ENCODE measurements at regions not wholly inside any gene's neighbourhood (a gene's known extent, or its start where the extent isn't known, plus 50 kb on each side); places are given as distances from the start of the nearest gene placed in this dataset.
"Not testable (repeated sequence)": the region's sequence is repeated elsewhere in the genome, so short reads cannot be mapped to it uniquely, and the experiment has no call there.

GRCh38 chr2:22454826-22455485 lies 930.0 kb upstream of the KLHL29 start:
- Histone ChIP-seq H3K27me3 (ENCODE audit: control insufficient read depth, low read length) (no peaks in the 10 kb centered on the region), H3K36me3 (ENCODE audit: control insufficient read depth, low read length) (no peaks in the 10 kb centered on the region), H3K4me3 (ENCODE audit: low read length) (no peak overlapping the region), H3K9me2 (replicated peaks; ENCODE audit: control insufficient read depth, low read length) (no peaks in the 10 kb centered on the region), H3K79me2 (ENCODE audit: control insufficient read depth, low read length) (no peaks in the 10 kb centered on the region), H3K4me1 (ENCODE audit: control insufficient read depth, low read length) (no peaks in the 10 kb centered on the region), H3K9me3 (ENCODE audit: control insufficient read depth, insufficient read depth, low read length) (no peaks in the 10 kb centered on the region), H3K27ac (ENCODE audit: low read depth, low read length) (no peak overlapping the region), H4K20me1 (ENCODE audit: control insufficient read depth, insufficient read depth, low read depth, low read length) (no peaks in the 10 kb centered on the region), H3F3A (ENCODE audit: control insufficient read depth, insufficient read depth) (no peaks in the 10 kb centered on the region), H3K4me2 (ENCODE audit: low read length) (no peak overlapping the region)
- TF ChIP-seq CTCF (IDR thresholded peaks at IDR 0.05; ENCODE audit: low read depth, low read length, poor library complexity, severe bottlenecking) (no peak), EZH2phosphoT487 (IDR thresholded peaks at IDR 0.05; ENCODE audit: borderline replicate concordance, low read length) (no peak)

GRCh38 chr2:22458440-22458839 lies 926.5 kb upstream of the KLHL29 start:
- H3K9me2 ChIP-seq (replicated peaks; ENCODE audit: control insufficient read depth, low read length) = no peaks in the 10 kb centered on the region
- no peaks in the 10 kb centered on the region for H3K4me1 ChIP-seq (ENCODE audit: control insufficient read depth, low read length)
- H3F3A ChIP-seq (ENCODE audit: control insufficient read depth, insufficient read depth) = no peaks in the 10 kb centered on the region
- H3K4me3 ChIP-seq (ENCODE audit: low read length) = no peak overlapping the region
- H3K27me3 ChIP-seq (ENCODE audit: control insufficient read depth, low read length) = no peaks in the 10 kb centered on the region
- H3K9me3 ChIP-seq (ENCODE audit: control insufficient read depth, insufficient read depth, low read length) = no peaks in the 10 kb centered on the region
- no peaks in the 10 kb centered on the region for H3K36me3 ChIP-seq (ENCODE audit: control insufficient read depth, low read length)
- no peak overlapping the region for H3K27ac ChIP-seq (ENCODE audit: low read depth, low read length)
- H4K20me1 ChIP-seq (ENCODE audit: control insufficient read depth, insufficient read depth, low read depth, low read length) = no peaks in the 10 kb centered on the region
- no peaks in the 10 kb centered on the region for H3K79me2 ChIP-seq (ENCODE audit: control insufficient read depth, low read length)
- TF ChIP-seq CTCF (IDR thresholded peaks at IDR 0.05; ENCODE audit: low read depth, low read length, poor library complexity, severe bottlenecking) (no peak), EZH2phosphoT487 (IDR thresholded peaks at IDR 0.05; ENCODE audit: borderline replicate concordance, low read length) (no peak)
- H3K4me2 ChIP-seq (ENCODE audit: low read length) = no peak overlapping the region

GRCh38 chr2:22475103-22475502 lies 909.9 kb upstream of the KLHL29 start:
- H3K4me2 ChIP-seq (ENCODE audit: low read length); H4K20me1 ChIP-seq (ENCODE audit: control insufficient read depth, insufficient read depth, low read depth, low read length); H3K79me2 ChIP-seq (ENCODE audit: control insufficient read depth, low read length); H3K36me3 ChIP-seq (ENCODE audit: control insufficient read depth, low read length); H3K4me3 ChIP-seq (ENCODE audit: low read length); H3K9me2 ChIP-seq (replicated peaks; ENCODE audit: control insufficient read depth, low read length); H3K27ac ChIP-seq (ENCODE audit: low read depth, low read length); H3K27me3 ChIP-seq (ENCODE audit: control insufficient read depth, low read length); H3F3A ChIP-seq (ENCODE audit: control insufficient read depth, insufficient read depth); H3K9me3 ChIP-seq (ENCODE audit: control insufficient read depth, insufficient read depth, low read length); H3K4me1 ChIP-seq (ENCODE audit: control insufficient read depth, low read length): not testable (repeated sequence)

- Histone ChIP-seq H4K20me1 (ENCODE audit: control insufficient read depth, insufficient read depth, low read depth, low read length) (no peaks in the 10 kb centered on the region), H3K4me2 (ENCODE audit: low read length) (no peak overlapping the region), H3K27me3 (ENCODE audit: control insufficient read depth, low read length) (no peaks in the 10 kb centered on the region), H3K79me2 (ENCODE audit: control insufficient read depth, low read length) (no peaks in the 10 kb centered on the region), H3K4me1 (ENCODE audit: control insufficient read depth, low read length) (no peaks in the 10 kb centered on the region), H3K4me3 (ENCODE audit: low read length) (no peak overlapping the region), H3K36me3 (ENCODE audit: control insufficient read depth, low read length) (no peaks in the 10 kb centered on the region), H3K9me2 (replicated peaks; ENCODE audit: control insufficient read depth, low read length) (no peaks in the 10 kb centered on the region), H3F3A (ENCODE audit: control insufficient read depth, insufficient read depth) (no peaks in the 10 kb centered on the region), H3K27ac (ENCODE audit: low read depth, low read length) (no peak overlapping the region), H3K9me3 (ENCODE audit: control insufficient read depth, insufficient read depth, low read length) (no peaks in the 10 kb centered on the region; the same call in 1 of the 2 replicates)
- TF ChIP-seq EZH2phosphoT487 (IDR thresholded peaks at IDR 0.05; ENCODE audit: borderline replicate concordance, low read length) (no peak), CTCF (IDR thresholded peaks at IDR 0.05; ENCODE audit: low read depth, low read length, poor library complexity, severe bottlenecking) (no peak)
Measured at GRCh38 chr2:22478329-22478728, 906.6 kb upstream of the KLHL29 start.
